Ishikawa (cell line): ENCODE measurements at regions not wholly inside any gene's neighbourhood (a gene's known extent, or its start where the extent isn't known, plus 50 kb on each side); places are given as distances from the start of the nearest gene placed in this dataset.

Experiments
- CEBPB ChIP-seq: IDR thresholded peaks from 2 replicates; pipeline ENCODE4 v1.6.1; 2012
- CREB1 ChIP-seq: IDR thresholded peaks from 2 replicates; pipeline ENCODE4 v1.6.1; 2012; ENCODE audit warnings: low read depth
- EGR1 ChIP-seq: IDR thresholded peaks from 2 replicates; pipeline ENCODE4 v1.6.1; 2012
- EP300 ChIP-seq: IDR thresholded peaks from 2 replicates; pipeline ENCODE4 v1.6.1; 2012; ENCODE audit warnings: borderline replicate concordance
- FOXM1 ChIP-seq: IDR thresholded peaks from 2 replicates; pipeline ENCODE4 v1.6.1; 2012; ENCODE audit warnings: low read depth, borderline replicate concordance
- NFIC ChIP-seq: IDR thresholded peaks from 2 replicates; pipeline ENCODE4 v1.6.1; 2012
- RAD21 ChIP-seq: IDR thresholded peaks from 2 replicates; pipeline ENCODE4 v1.6.1; 2012; ENCODE audit warnings: low read depth
- TAF1 ChIP-seq: IDR thresholded peaks from 2 replicates; pipeline ENCODE4 v1.6.1; 2012; ENCODE audit warnings: low read depth, mild to moderate bottlenecking
- TCF12 ChIP-seq: IDR thresholded peaks from 2 replicates; pipeline ENCODE4 v1.6.1; 2012; ENCODE audit warnings: low read depth
- TEAD4 ChIP-seq: IDR thresholded peaks from 2 replicates; pipeline ENCODE4 v1.6.1; 2012
- USF1 ChIP-seq: IDR thresholded peaks from 2 replicates; pipeline ENCODE4 v1.6.1; 2012
- YY1 ChIP-seq: IDR thresholded peaks from 2 replicates; pipeline ENCODE4 v1.6.1; 2012; ENCODE audit warnings: low read depth
- ZBTB7A ChIP-seq: IDR thresholded peaks from 2 replicates; pipeline ENCODE4 v1.6.1; 2012; ENCODE audit warnings: low read depth
- TF ChIP-seq, protein P1 (sequence below): IDR thresholded peaks from 2 replicates; pipeline ENCODE4 v1.6.1; 2012
- TF ChIP-seq, protein P2 (sequence below): IDR thresholded peaks from 2 replicates; pipeline ENCODE4 v1.6.1; 2012; ENCODE audit warnings: low read depth, mild to moderate bottlenecking

DNA sequence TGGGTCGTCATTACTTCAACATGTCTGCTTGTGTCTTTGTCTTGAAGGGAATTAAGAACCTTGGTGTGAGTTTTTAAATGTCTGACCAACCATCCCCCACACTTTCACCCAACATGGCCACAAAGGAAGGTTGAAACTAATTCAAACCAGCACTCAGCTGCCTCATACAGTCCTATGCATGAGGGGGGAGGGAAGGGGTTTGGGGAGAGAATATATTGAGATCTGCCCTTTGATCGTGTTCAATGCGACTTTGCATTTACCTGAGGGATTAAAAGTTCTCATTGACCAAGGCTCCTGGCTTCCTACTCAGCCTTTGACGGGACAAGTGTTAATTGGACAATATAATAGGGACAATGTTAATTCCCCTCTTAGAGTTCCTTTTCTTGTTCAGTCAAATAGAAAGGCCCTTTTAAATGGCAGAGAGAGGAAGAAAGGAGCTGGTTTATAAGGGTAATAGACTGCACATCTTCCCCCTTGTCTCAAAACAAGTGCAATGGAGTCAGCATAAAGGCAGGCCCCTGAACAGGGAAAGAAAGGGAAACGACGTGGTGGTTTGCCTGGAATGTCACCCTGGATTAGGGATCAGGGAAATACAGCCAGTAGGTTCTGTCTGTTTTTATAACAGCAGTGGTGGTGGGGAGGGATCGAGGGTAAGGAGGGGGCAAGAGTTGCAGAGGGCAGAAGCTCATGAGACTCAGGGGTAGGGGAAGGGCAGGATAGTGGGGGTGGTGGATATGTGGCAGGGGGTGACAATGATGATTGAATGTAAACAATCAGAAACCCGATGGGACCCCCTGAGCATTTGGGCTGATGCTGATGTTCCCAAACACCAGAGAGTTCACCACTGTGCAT lies 198.7 kb downstream of the MYCN start:
- no peak for TF ChIP-seq ZBTB7A
- TF ChIP-seq, protein P1, sequence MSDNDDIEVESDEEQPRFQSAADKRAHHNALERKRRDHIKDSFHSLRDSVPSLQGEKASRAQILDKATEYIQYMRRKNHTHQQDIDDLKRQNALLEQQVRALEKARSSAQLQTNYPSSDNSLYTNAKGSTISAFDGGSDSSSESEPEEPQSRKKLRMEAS = no peak
- TF ChIP-seq YY1 = no peak
- TF ChIP-seq RAD21 = no peak
- TF ChIP-seq, protein P2, sequence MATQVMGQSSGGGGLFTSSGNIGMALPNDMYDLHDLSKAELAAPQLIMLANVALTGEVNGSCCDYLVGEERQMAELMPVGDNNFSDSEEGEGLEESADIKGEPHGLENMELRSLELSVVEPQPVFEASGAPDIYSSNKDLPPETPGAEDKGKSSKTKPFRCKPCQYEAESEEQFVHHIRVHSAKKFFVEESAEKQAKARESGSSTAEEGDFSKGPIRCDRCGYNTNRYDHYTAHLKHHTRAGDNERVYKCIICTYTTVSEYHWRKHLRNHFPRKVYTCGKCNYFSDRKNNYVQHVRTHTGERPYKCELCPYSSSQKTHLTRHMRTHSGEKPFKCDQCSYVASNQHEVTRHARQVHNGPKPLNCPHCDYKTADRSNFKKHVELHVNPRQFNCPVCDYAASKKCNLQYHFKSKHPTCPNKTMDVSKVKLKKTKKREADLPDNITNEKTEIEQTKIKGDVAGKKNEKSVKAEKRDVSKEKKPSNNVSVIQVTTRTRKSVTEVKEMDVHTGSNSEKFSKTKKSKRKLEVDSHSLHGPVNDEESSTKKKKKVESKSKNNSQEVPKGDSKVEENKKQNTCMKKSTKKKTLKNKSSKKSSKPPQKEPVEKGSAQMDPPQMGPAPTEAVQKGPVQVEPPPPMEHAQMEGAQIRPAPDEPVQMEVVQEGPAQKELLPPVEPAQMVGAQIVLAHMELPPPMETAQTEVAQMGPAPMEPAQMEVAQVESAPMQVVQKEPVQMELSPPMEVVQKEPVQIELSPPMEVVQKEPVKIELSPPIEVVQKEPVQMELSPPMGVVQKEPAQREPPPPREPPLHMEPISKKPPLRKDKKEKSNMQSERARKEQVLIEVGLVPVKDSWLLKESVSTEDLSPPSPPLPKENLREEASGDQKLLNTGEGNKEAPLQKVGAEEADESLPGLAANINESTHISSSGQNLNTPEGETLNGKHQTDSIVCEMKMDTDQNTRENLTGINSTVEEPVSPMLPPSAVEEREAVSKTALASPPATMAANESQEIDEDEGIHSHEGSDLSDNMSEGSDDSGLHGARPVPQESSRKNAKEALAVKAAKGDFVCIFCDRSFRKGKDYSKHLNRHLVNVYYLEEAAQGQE = no peak
- no peak for TF ChIP-seq EP300
- no peak for TF ChIP-seq NFIC
- TF ChIP-seq CEBPB = no peak
- TF ChIP-seq TCF12 = no peak

- TF ChIP-seq FOXM1 (no peak), EGR1 (no peak)
Measured at GRCh38 chr2:16137080-16137755, 196.9 kb downstream of the MYCN start.

- TF ChIP-seq USF1 (no peak), FOXM1 (no peak), TCF12 (no peak), CEBPB (no peak), TEAD4 (no peak), TAF1 (no peak), ZBTB7A (no peak), RAD21 (no peak), EGR1 (no peak), CREB1 (no peak), NFIC (no peak)
- TF ChIP-seq, protein P2 = no peak
Measured at GRCh38 chr2:16136461-16137035, 196.2 kb downstream of the MYCN start.

DNA sequence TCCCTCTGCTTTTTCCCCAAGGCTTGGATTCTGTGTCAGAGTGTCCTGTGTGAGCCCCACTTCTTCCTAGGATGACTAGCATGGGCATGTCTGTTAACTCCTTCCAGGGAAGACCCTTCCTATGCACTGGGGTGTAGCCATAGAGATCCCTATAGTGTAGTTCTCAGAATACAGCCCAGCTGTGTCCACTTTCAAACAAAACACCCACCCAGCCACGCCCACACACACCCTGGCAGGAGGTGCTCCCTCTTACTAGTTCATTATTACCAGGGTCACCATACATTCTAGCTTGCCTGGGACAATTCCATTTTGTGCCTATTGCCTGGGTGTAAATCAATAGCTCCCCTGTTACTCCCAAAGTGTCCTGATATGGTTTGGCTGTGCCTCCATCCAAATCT lies 195.6 kb downstream of the MYCN start:
- TF ChIP-seq USF1 = no peak
- no peak for TF ChIP-seq FOXM1
- TF ChIP-seq, protein P2 = no peak
- no peak for TF ChIP-seq ZBTB7A
- no peak for TF ChIP-seq CEBPB
- no peak for TF ChIP-seq RAD21
- no peak for TF ChIP-seq TCF12
- TF ChIP-seq EGR1 = no peak
- TF ChIP-seq TAF1 = no peak
